SK-N-SH (cell line): ENCODE measurements at regions not wholly inside any gene's neighbourhood (a gene's known extent, or its start where the extent isn't known, plus 50 kb on each side); places are given as distances from the start of the nearest gene placed in this dataset.

ENCODE experiments used
- CTCF ChIA-PET: fragments of 300-600, 350-600 bp; formaldehyde crosslinking; extraction: SDS; loops from one replicate; lab custom pipeline; 2021; lab: Yijun Ruan, JAX
- POLR2A ChIA-PET: fragments of 350-600 bp; sonication (Branson Sonifier 250); formaldehyde crosslinking; extraction: SDS; loops from one replicate; lab custom pipeline; 2020; ENCODE audit warnings: antibody characterized with exemption, inconsistent platforms; lab: Yijun Ruan, JAX
- DNase-seq: peaks from one replicate; pipeline ENCODE4 v3.0.0; 2012
- H2AFZ ChIP-seq: fragments of 200-600 bp; sonication (generic); 2 replicates; pipeline ENCODE4 v1.8.1; 2016; ENCODE audit warnings: antibody characterized with exemption, mild to moderate bottlenecking, low read depth
- H3F3A ChIP-seq: fragments of 200-600 bp; sonication (generic); replicated peaks from 2 replicates; pipeline ENCODE3; 2016; ENCODE audit warnings: antibody characterized with exemption, mild to moderate bottlenecking; ENCODE audit not compliant: insufficient read depth
- H3K27ac ChIP-seq, 2 experiments: fragments of 200-500 bp in 1 of 2; fragments of 200-600 bp in 1 of 2; sonication (Bioruptor generic) in 1 of 2; sonication (generic), shearing (Covaris generic) in 1 of 2; 2 replicates each; pipeline versions ENCODE4 v1.5.1 to v1.6.1; 2014 to 2016; ENCODE audit warnings: low read depth in 2 of 2, inconsistent platforms in 1 of 2, low read length in 1 of 2, mild to moderate bottlenecking in 1 of 2, mixed read lengths in 1 of 2
- H3K27me3 ChIP-seq: fragments of 200-600 bp; sonication (generic), shearing (Covaris generic); 2 replicates; pipeline ENCODE4 v1.6.1; 2016; ENCODE audit warnings: mixed run types; ENCODE audit not compliant: insufficient read depth
- H3K36me3 ChIP-seq, 2 experiments: fragments of 200-500 bp in 1 of 2; fragments of 200-600 bp in 1 of 2; sonication (Bioruptor generic) in 1 of 2; sonication (generic) in 1 of 2; replicated peaks in 1 of 2; 2 replicates each; pipeline versions ENCODE3 to v1.5.1; 2014 to 2016; ENCODE audit warnings: low read length in 1 of 2, mild to moderate bottlenecking in 1 of 2; ENCODE audit not compliant: insufficient read depth in 2 of 2, control insufficient read depth in 1 of 2
- H3K4me1 ChIP-seq, 2 experiments: fragments of 200-500 bp in 1 of 2; fragments of 200-600 bp in 1 of 2; sonication (Bioruptor generic) in 1 of 2; sonication (generic), shearing (Covaris generic) in 1 of 2; 2 replicates each; pipeline versions ENCODE4 v1.5.1 to v1.6.1; 2014 to 2016; ENCODE audit warnings: low read depth in 1 of 2, low read length in 1 of 2, mixed run types in 1 of 2; ENCODE audit not compliant: insufficient read depth in 2 of 2, control insufficient read depth in 1 of 2
- H3K4me2 ChIP-seq: fragments of 200-600 bp; sonication (generic), shearing (Covaris generic); 2 replicates; pipeline ENCODE4 v1.6.1; 2017; ENCODE audit warnings: mixed run types
- H3K4me3 ChIP-seq, 2 experiments: fragments of 200-500 bp in 1 of 2; fragments of 200-600 bp in 1 of 2; sonication (Bioruptor generic) in 1 of 2; sonication (generic), shearing (Covaris generic) in 1 of 2; 2 replicates each; pipeline versions ENCODE4 v1.5.1 to v1.8.1; 2014 to 2016; ENCODE audit warnings: low read depth in 2 of 2, inconsistent platforms in 1 of 2, low read length in 1 of 2, mild to moderate bottlenecking in 1 of 2, mixed read lengths in 1 of 2, moderate library complexity in 1 of 2
- H3K79me2 ChIP-seq: fragments of 200-600 bp; sonication (generic); 2 replicates; pipeline ENCODE4 v1.8.1; 2017; ENCODE audit warnings: mild to moderate bottlenecking; ENCODE audit not compliant: insufficient read depth
- H3K9ac ChIP-seq: fragments of 200-600 bp; sonication (generic); 2 replicates; pipeline ENCODE4 v1.6.1; 2017; ENCODE audit warnings: mixed run types
- H3K9me2 ChIP-seq: fragments of 200-600 bp; sonication (generic); 2 replicates; pipeline ENCODE4 v1.6.1; 2017; ENCODE audit warnings: mixed run types
- H3K9me3 ChIP-seq: fragments of 200-600 bp; sonication (generic); 2 replicates; pipeline ENCODE4 v1.6.1; 2017; ENCODE audit warnings: mixed run types, mild to moderate bottlenecking, moderate library complexity
- H4K20me1 ChIP-seq: fragments of 200-600 bp; sonication (generic); 2 replicates; pipeline ENCODE4 v1.6.1; 2017; ENCODE audit warnings: mild to moderate bottlenecking, mixed run types; ENCODE audit not compliant: insufficient read depth
- ELF1 ChIP-seq: IDR thresholded peaks from 2 replicates; pipeline ENCODE4 v1.4.0; 2012
- FOXM1 ChIP-seq: IDR thresholded peaks from 2 replicates; pipeline ENCODE4 v1.4.0; 2012; ENCODE audit warnings: low read depth, mild to moderate bottlenecking
- GABPA ChIP-seq: IDR thresholded peaks from 2 replicates; pipeline ENCODE4 v1.4.0; 2012; ENCODE audit warnings: low read depth, mild to moderate bottlenecking
- GATA2 ChIP-seq: sonication (generic); formaldehyde crosslinking; IDR thresholded peaks from 2 replicates; pipeline ENCODE4 v1.5.0; 2020; ENCODE audit warnings: mild to moderate bottlenecking, missing genetic modification reagents
- JUND ChIP-seq: IDR thresholded peaks from 2 replicates; pipeline ENCODE4 v1.4.0; 2012
- MEF2A ChIP-seq: IDR thresholded peaks from 2 replicates; pipeline ENCODE4 v1.4.0; 2012; ENCODE audit warnings: low read depth, borderline replicate concordance
- MXI1 ChIP-seq: IDR thresholded peaks from 2 replicates; pipeline ENCODE4 v1.6.1; 2012; ENCODE audit warnings: mild to moderate bottlenecking, low read depth, low read length, improper control_type of control experiment
- NFIC ChIP-seq: IDR thresholded peaks from 2 replicates; pipeline ENCODE4 v1.4.0; 2012; ENCODE audit warnings: borderline replicate concordance
- RAD21 ChIP-seq: IDR thresholded peaks from 2 replicates; pipeline ENCODE4 v1.6.1; 2012; ENCODE audit warnings: mild to moderate bottlenecking, low read length
- SIN3A ChIP-seq: IDR thresholded peaks from 2 replicates; pipeline ENCODE4 v1.6.1; 2012; ENCODE audit warnings: low read depth, mild to moderate bottlenecking, low read length, moderate library complexity, borderline replicate concordance
- SMC3 ChIP-seq: IDR thresholded peaks from 2 replicates; pipeline ENCODE4 v1.6.1; 2012; ENCODE audit warnings: low read depth, low read length, improper control_type of control experiment
- TAF1 ChIP-seq: IDR thresholded peaks from 2 replicates; pipeline ENCODE4 v1.6.1; 2012; ENCODE audit warnings: low read depth, mild to moderate bottlenecking, low read length, moderate library complexity, borderline replicate concordance
- TCF12 ChIP-seq: IDR thresholded peaks from 2 replicates; pipeline ENCODE4 v1.4.0; 2012
- TEAD4 ChIP-seq: IDR thresholded peaks from 2 replicates; pipeline ENCODE4 v1.4.0; 2012; ENCODE audit warnings: mild to moderate bottlenecking, borderline replicate concordance; ENCODE audit not compliant: insufficient read depth
- USF1 ChIP-seq: IDR thresholded peaks from 2 replicates; pipeline ENCODE4 v1.4.0; 2012; ENCODE audit warnings: low read depth, borderline replicate concordance
- YY1 ChIP-seq: IDR thresholded peaks from 2 replicates; pipeline ENCODE4 v1.4.0; 2012; ENCODE audit warnings: low read depth, mild to moderate bottlenecking
- ZBTB33 ChIP-seq: IDR thresholded peaks from 2 replicates; pipeline ENCODE4 v1.4.0; 2012; ENCODE audit warnings: low read depth, borderline replicate concordance
- WGBS: methylation state at CpG from one replicate; pipeline ENCODE4 v1.1.6; 2017; ENCODE audit warnings: low lambda C conversion rate; 5-methylcytosine and 5-hydroxymethylcytosine counted together
- TF ChIP-seq, protein P1 (sequence below): fragments of 150-350 bp; IDR thresholded peaks from 2 replicates; pipeline ENCODE4 v1.6.1; 2016; ENCODE audit warnings: mild to moderate bottlenecking, low read depth, low read length
- TF ChIP-seq, protein P2 (sequence below): IDR thresholded peaks from 2 replicates; pipeline ENCODE4 v1.6.1; 2012; ENCODE audit warnings: mild to moderate bottlenecking, low read depth, low read length, moderate library complexity

DNA sequence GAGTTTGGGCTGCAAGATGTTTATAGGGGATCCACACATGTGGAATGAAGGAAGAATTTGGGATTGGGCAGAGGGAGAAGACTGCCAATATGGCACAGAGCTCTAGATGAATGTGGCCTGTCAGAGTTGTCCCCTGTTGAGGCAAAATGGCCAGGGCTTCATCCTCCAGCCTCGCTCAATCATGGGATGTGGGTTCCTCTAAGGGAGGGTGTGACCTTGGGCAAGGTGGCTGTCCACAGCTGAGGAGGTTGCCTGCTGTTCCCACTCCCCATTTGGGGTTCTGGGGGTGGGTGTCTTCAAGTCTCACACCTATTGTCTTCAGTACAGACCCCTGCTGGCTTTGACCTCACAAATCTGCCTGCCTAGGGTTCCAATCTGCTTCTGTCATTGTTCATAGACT lies 121.6 kb upstream of the FAM204A start:
- TF ChIP-seq SMC3 (no peak), USF1 (no peak), GATA2 (CRISPR knock-in tag) (no peak), ZBTB33 (no peak), TEAD4 (no peak), YY1 (no peak), RAD21 (no peak), JUND (no peak), NFIC (no peak), MEF2A (no peak), TCF12 (no peak), TAF1 (no peak), FOXM1 (no peak)
- TF ChIP-seq, protein P1, sequence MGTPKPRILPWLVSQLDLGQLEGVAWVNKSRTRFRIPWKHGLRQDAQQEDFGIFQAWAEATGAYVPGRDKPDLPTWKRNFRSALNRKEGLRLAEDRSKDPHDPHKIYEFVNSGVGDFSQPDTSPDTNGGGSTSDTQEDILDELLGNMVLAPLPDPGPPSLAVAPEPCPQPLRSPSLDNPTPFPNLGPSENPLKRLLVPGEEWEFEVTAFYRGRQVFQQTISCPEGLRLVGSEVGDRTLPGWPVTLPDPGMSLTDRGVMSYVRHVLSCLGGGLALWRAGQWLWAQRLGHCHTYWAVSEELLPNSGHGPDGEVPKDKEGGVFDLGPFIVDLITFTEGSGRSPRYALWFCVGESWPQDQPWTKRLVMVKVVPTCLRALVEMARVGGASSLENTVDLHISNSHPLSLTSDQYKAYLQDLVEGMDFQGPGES: no peak
- TF ChIP-seq, all 33 proteins: peak for 0
- Histone ChIP-seq H3K36me3 (no peaks in the 10 kb centered on the region), H2AFZ (no peak overlapping the region), H4K20me1 (no peaks in the 10 kb centered on the region), H3K9me2 (no peaks in the 10 kb centered on the region), H3F3A (no peaks in the 10 kb centered on the region), H3K27ac (no peak overlapping the region), H3K4me3 (no peak overlapping the region), H3K79me2 (no peaks in the 10 kb centered on the region), H3K9me3 (no peaks in the 10 kb centered on the region), H3K4me2 (no peak overlapping the region), H3K9ac (no peak overlapping the region), H3K4me1 (no peaks in the 10 kb centered on the region; a peak in 2 of 4 replicates), H3K27me3 (no peaks in the 10 kb centered on the region)
- 14% methylated on average over 1 of the region's 1 CpG for WGBS
- ChIA-PET CTCF (interaction anchor here (0.6 to 1.4 kb wide), 2 partner anchors 80 to 967 kb away, joined by 3 to 6 read pairs; no protein-coding TSS in a partner anchor), POLR2A (no interaction called here)
- DNase-seq: no peak

DNA sequence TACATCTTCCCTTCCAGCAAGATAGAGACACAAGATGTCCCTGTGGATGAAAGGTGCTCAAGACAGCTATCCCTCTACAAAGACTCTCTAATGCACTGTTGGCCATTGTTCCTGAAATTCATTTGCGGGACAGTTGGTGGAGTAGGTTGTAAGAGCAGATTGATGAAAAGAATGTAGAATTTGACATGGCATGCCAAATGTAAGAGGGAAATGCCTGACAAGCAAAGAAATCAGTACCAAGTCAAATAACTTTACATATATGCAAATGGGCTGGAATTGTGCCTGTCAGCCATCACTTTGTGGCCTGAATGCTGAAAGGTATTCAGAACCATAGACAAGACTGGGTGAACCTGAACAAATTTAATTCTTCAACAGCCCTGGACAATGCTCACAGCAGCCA lies 120.3 kb upstream of the FAM204A start:
- Histone ChIP-seq H3F3A (no peaks in the 10 kb centered on the region), H4K20me1 (no peaks in the 10 kb centered on the region), H3K4me3 (no peak overlapping the region), H3K4me2 (no peak overlapping the region), H3K27ac (no peak overlapping the region), H3K27me3 (no peaks in the 10 kb centered on the region), H3K9ac (no peak overlapping the region), H3K9me3 (no peaks in the 10 kb centered on the region), H2AFZ (no peak overlapping the region), H3K4me1 (no peaks in the 10 kb centered on the region; a peak in 2 of 4 replicates), H3K9me2 (no peaks in the 10 kb centered on the region), H3K36me3 (no peaks in the 10 kb centered on the region), H3K79me2 (no peaks in the 10 kb centered on the region)
- CTCF ChIA-PET: interaction anchor here (0.6 to 4.1 kb wide), 3 partner anchors 80 to 966 kb away, joined by 3 to 34 read pairs (median 7); no protein-coding TSS in a partner anchor
- POLR2A ChIA-PET: no interaction called here
- 54% methylated on average over 1 of the region's 1 CpG for WGBS
- no peak for DNase-seq
- TF ChIP-seq ELF1 (no peak), NFIC (no peak), RAD21 (no peak), MXI1 (no peak), SIN3A (no peak), GABPA (no peak), ZBTB33 (no peak)
- TF ChIP-seq, protein P2, sequence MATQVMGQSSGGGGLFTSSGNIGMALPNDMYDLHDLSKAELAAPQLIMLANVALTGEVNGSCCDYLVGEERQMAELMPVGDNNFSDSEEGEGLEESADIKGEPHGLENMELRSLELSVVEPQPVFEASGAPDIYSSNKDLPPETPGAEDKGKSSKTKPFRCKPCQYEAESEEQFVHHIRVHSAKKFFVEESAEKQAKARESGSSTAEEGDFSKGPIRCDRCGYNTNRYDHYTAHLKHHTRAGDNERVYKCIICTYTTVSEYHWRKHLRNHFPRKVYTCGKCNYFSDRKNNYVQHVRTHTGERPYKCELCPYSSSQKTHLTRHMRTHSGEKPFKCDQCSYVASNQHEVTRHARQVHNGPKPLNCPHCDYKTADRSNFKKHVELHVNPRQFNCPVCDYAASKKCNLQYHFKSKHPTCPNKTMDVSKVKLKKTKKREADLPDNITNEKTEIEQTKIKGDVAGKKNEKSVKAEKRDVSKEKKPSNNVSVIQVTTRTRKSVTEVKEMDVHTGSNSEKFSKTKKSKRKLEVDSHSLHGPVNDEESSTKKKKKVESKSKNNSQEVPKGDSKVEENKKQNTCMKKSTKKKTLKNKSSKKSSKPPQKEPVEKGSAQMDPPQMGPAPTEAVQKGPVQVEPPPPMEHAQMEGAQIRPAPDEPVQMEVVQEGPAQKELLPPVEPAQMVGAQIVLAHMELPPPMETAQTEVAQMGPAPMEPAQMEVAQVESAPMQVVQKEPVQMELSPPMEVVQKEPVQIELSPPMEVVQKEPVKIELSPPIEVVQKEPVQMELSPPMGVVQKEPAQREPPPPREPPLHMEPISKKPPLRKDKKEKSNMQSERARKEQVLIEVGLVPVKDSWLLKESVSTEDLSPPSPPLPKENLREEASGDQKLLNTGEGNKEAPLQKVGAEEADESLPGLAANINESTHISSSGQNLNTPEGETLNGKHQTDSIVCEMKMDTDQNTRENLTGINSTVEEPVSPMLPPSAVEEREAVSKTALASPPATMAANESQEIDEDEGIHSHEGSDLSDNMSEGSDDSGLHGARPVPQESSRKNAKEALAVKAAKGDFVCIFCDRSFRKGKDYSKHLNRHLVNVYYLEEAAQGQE: no peak
